IMR-90 (cell line): ENCODE measurements at regions not wholly inside any gene's neighbourhood (a gene's known extent, or its start where the extent isn't known, plus 50 kb on each side); places are given as distances from the start of the nearest gene placed in this dataset.

Experiments
- ATAC-seq: fragments of 200-7000 bp; cut with Tn5 transposase; 2 replicates; pipeline ENCODE4 v1.9.1; 2020; ENCODE audit warnings: low read depth, mild to moderate bottlenecking, moderate library complexity
- BruUV-seq: library from RNA; stranded (reverse); fragments of 400-500 nt; replicated peaks from 2 replicates; lab custom pipeline; 2021; lab: Mats Ljungman, UMichigan
- CTCF ChIA-PET: fragments of 300-600 bp; formaldehyde crosslinking; extraction: SDS; loops from one replicate; lab custom pipeline; 2021; ENCODE audit warnings: antibody characterized with exemption; lab: Yijun Ruan, JAX
- POLR2A ChIA-PET: fragments of 300-600 bp; sonication (Branson Sonifier 250); formaldehyde crosslinking; loops from one replicate; lab custom pipeline; 2022; ENCODE audit warnings: antibody characterized with exemption; ENCODE audit not compliant: unreplicated experiment; lab: Charles Lee
- DNase-seq: peaks from one replicate; pipeline ENCODE4 v3.0.0; 2013
- H2AFZ ChIP-seq: replicated peaks from 2 replicates; pipeline ENCODE3; 2013; ENCODE audit warnings: low read length, mild to moderate bottlenecking; ENCODE audit not compliant: poor library complexity
- H2AK5ac ChIP-seq: 2 replicates; pipeline ENCODE4 v1.6.1; 2013; ENCODE audit warnings: low read depth, low read length, inconsistent platforms
- H2AK9ac ChIP-seq: replicated peaks from 2 replicates; pipeline ENCODE3; 2013; ENCODE audit warnings: mild to moderate bottlenecking, low read depth, low read length, moderate library complexity; ENCODE audit not compliant: poor library complexity
- H2BK120ac ChIP-seq: 2 replicates; pipeline ENCODE4 v1.6.1; 2013; ENCODE audit warnings: low read depth, low read length, inconsistent platforms
- H2BK15ac ChIP-seq: 3 replicates; pipeline ENCODE4 v1.6.1; 2013; ENCODE audit warnings: low read depth, low read length, inconsistent platforms
- H2BK20ac ChIP-seq: 2 replicates; pipeline ENCODE4 v1.6.1; 2013; ENCODE audit warnings: low read depth, mild to moderate bottlenecking, inconsistent platforms, low read length, moderate library complexity
- H2BK5ac ChIP-seq: 2 replicates; pipeline ENCODE4 v1.6.1; 2013; ENCODE audit warnings: mild to moderate bottlenecking, low read depth, low read length, inconsistent platforms; ENCODE audit not compliant: poor library complexity, severe bottlenecking
- H3K14ac ChIP-seq: replicated peaks from 2 replicates; pipeline ENCODE4 v1.6.1; 2013; ENCODE audit warnings: low read depth, low read length, inconsistent platforms
- H3K18ac ChIP-seq: 2 replicates; pipeline ENCODE4 v1.6.1; 2013; ENCODE audit warnings: low read depth, low read length, control low read depth
- H3K23ac ChIP-seq: 2 replicates; pipeline ENCODE4 v1.6.1; 2013; ENCODE audit warnings: low read depth, low read length, inconsistent platforms
- H3K27ac ChIP-seq: 2 replicates; pipeline ENCODE4 v1.5.1; 2013; ENCODE audit warnings: mild to moderate bottlenecking, control low read depth, low read length; ENCODE audit not compliant: insufficient read depth
- H3K27me3 ChIP-seq: 2 replicates; pipeline ENCODE4 v1.6.1; 2013; ENCODE audit warnings: low read length; ENCODE audit not compliant: control insufficient read depth, insufficient read depth
- H3K36me3 ChIP-seq: 2 replicates; pipeline ENCODE4 v1.6.1; 2013; ENCODE audit warnings: low read length, mixed read lengths; ENCODE audit not compliant: control insufficient read depth, insufficient read depth
- H3K4ac ChIP-seq: 2 replicates; pipeline ENCODE4 v1.6.1; 2013; ENCODE audit warnings: low read depth, low read length, inconsistent platforms
- H3K4me1 ChIP-seq: 2 replicates; pipeline ENCODE4 v1.6.1; 2013; ENCODE audit warnings: low read length, mixed read lengths; ENCODE audit not compliant: control insufficient read depth, insufficient read depth
- H3K4me2 ChIP-seq: 2 replicates; pipeline ENCODE4 v1.6.1; 2013; ENCODE audit warnings: low read depth, mild to moderate bottlenecking, control low read depth, low read length, moderate library complexity
- H3K4me3 ChIP-seq: 2 replicates; pipeline ENCODE4 v1.5.1; 2013; ENCODE audit warnings: low read depth, mild to moderate bottlenecking, control low read depth, low read length, moderate library complexity; ENCODE audit not compliant: insufficient read depth
- H3K56ac ChIP-seq: 2 replicates; pipeline ENCODE4 v1.6.1; 2013; ENCODE audit warnings: low read length, inconsistent platforms; ENCODE audit not compliant: insufficient read depth; ENCODE audit errors: extremely low read depth
- H3K79me1 ChIP-seq, 2 experiments: 2 replicates each; pipeline ENCODE4 v1.6.1; 2013; ENCODE audit warnings: low read length in 2 of 2, inconsistent platforms in 1 of 2, low read depth in 1 of 2
- H3K9ac ChIP-seq: 2 replicates; pipeline ENCODE4 v1.6.1; 2013; ENCODE audit warnings: low read depth, low read length, control low read depth
- H3K9me1 ChIP-seq: 2 replicates; pipeline ENCODE4 v1.6.1; 2013; ENCODE audit warnings: low read length, inconsistent platforms; ENCODE audit not compliant: insufficient read depth
- H3K9me3 ChIP-seq: 2 replicates; pipeline ENCODE4 v1.6.1; 2013; ENCODE audit warnings: low read length; ENCODE audit not compliant: control insufficient read depth, insufficient read depth
- H4K20me1 ChIP-seq: 2 replicates; pipeline ENCODE4 v1.6.1; 2013; ENCODE audit warnings: low read length, inconsistent platforms; ENCODE audit not compliant: insufficient read depth
- H4K5ac ChIP-seq: 2 replicates; pipeline ENCODE4 v1.6.1; 2013; ENCODE audit warnings: mild to moderate bottlenecking, low read depth, low read length, control low read depth
- H4K8ac ChIP-seq, 2 experiments: 2 replicates each; pipeline ENCODE4 v1.6.1; 2013; ENCODE audit warnings: low read depth in 2 of 2, low read length in 2 of 2, control low read depth in 1 of 2, inconsistent platforms in 1 of 2
- H4K91ac ChIP-seq: 2 replicates; pipeline ENCODE4 v1.6.1; 2013; ENCODE audit warnings: low read depth, low read length, inconsistent platforms; ENCODE audit not compliant: insufficient read depth
- CHD1 ChIP-seq: IDR thresholded peaks from 2 replicates; pipeline ENCODE4 v1.6.1; 2012; ENCODE audit warnings: low read depth, low read length, improper control_type of control experiment
- CTCF ChIP-seq: conservative IDR thresholded peaks from 2 replicates; pipeline ENCODE4 v1.5.1; 2012; ENCODE audit warnings: mild to moderate bottlenecking, low read depth, low read length, improper control_type of control experiment
- ELK1 ChIP-seq: fragments of 150-350 bp; IDR thresholded peaks from 2 replicates; pipeline ENCODE4 v1.6.1; 2016; ENCODE audit warnings: low read depth, mild to moderate bottlenecking, low read length, moderate library complexity, borderline replicate concordance
- MAFK ChIP-seq: IDR thresholded peaks from 2 replicates; pipeline ENCODE4 v1.6.1; 2012; ENCODE audit warnings: low read depth, low read length, improper control_type of control experiment
- MXI1 ChIP-seq: IDR thresholded peaks from 2 replicates; pipeline ENCODE4 v1.6.1; 2012; ENCODE audit warnings: low read depth, mild to moderate bottlenecking, low read length, moderate library complexity, borderline replicate concordance
- NFE2L2 ChIP-seq: fragments of 150-350 bp; IDR thresholded peaks from 2 replicates; pipeline ENCODE4 v1.6.1; 2016; ENCODE audit warnings: low read depth, mild to moderate bottlenecking, low read length
- USF2 ChIP-seq: fragments of 150-350 bp; IDR thresholded peaks from 2 replicates; pipeline ENCODE4 v1.6.1; 2017; ENCODE audit warnings: mild to moderate bottlenecking, antibody characterized with exemption, low read length, low read depth
- WGBS, 2 experiments: methylation state at CpG; one replicate each; pipeline versions ENCODE4 v1.1.5 to v1.1.7; 2013; ENCODE audit warnings: missing lambda C conversion rate in 2 of 2; ENCODE audit not compliant: insufficient read length in 1 of 2; ENCODE audit errors: extremely low coverage in 2 of 2; 5-methylcytosine and 5-hydroxymethylcytosine counted together
- dilution Hi-C: fragments of 300-500 bp; cut with HindIII; formaldehyde crosslinking; loops from one replicate; pipeline ENCODE4 v1.14.3; 2018; ENCODE audit warnings: low sequenced_read_pairs; ENCODE audit not compliant: unreplicated experiment
- in situ Hi-C: fragments of 300-500 bp; cut with MboI; formaldehyde crosslinking; loops from 3 replicates; pipeline ENCODE4 v1.14.3; 2019; ENCODE audit warnings: low sequenced_read_pairs, inconsistent platforms, mixed read lengths
- intact Hi-C: fragments of 100-400 bp; cut with micrococcal nuclease; formaldehyde crosslinking; loops from 2 replicates; pipeline ENCODE4 v1.10.0; 2022

- Histone ChIP-seq H4K91ac (no peak overlapping the region), H3K56ac (no peak overlapping the region), H3K23ac (no peak overlapping the region), H2AK5ac (no peak overlapping the region), H3K9me1 (peaks cover 5% of the 10 kb centered on the region), H3K18ac (no peak overlapping the region), H4K5ac (no peak overlapping the region), H3K27me3 (no peaks in the 10 kb centered on the region), H3K4ac (no peak overlapping the region), H3K4me2 (no peak overlapping the region), H3K79me1 (no peaks in the 10 kb centered on the region), H2BK20ac (no peak overlapping the region), H4K20me1 (no peaks in the 10 kb centered on the region), H3K4me1 (peaks cover 10% of the 10 kb centered on the region), H2BK120ac (no peak overlapping the region), H3K9me3 (no peaks in the 10 kb centered on the region), H3K14ac (no peak overlapping the region), H3K9ac (no peak overlapping the region), H2AK9ac (no peak overlapping the region), H3K27ac (no peak overlapping the region), H2BK5ac (no peak overlapping the region), H3K4me3 (no peak overlapping the region), H3K36me3 (no peaks in the 10 kb centered on the region), H4K8ac (no peak overlapping the region), H2AFZ (no peak overlapping the region), H2BK15ac (no peak overlapping the region)
- intact Hi-C loops (no loop called here), in situ Hi-C loops (no loop called here), dilution Hi-C loops (no loop called here)
- ATAC-seq (no peak), DNase-seq (no peak)
- TF ChIP-seq USF2, result no peak
- no peak for TF ChIP-seq MXI1
- no peak for TF ChIP-seq ELK1
- TF ChIP-seq CTCF, result no peak
- TF ChIP-seq CHD1, result no peak
- no peak for TF ChIP-seq MAFK
- TF ChIP-seq NFE2L2, result no peak
- POLR2A ChIA-PET, result no interaction called here
- BruUV-seq, result no TSS peak
- WGBS, 2 experiments, result no CpG with 5 or more reads among the region's 3 CpGs
- CTCF ChIA-PET, result no interaction called here
Measured at GRCh38 chr3:171963546-171963945, 75.8 kb upstream of the FNDC3B start.
